Activated naive CD4-positive, alpha-beta T cell treated with anti-CD3 and anti-CD28 coated beads, Interleukin-2, amount 50 U/mL, for 24 hours (primary cell): ENCODE measurements at regions not wholly inside any gene's neighbourhood (a gene's known extent, or its start where the extent isn't known, plus 50 kb on each side); places are given as distances from the start of the nearest gene placed in this dataset.

Experiments used
- H3K27ac Mint-ChIP-seq: one replicate; pipeline ENCODE4 v1.8.0; 2021; ENCODE audit warnings: mild to moderate bottlenecking, mixed read lengths
- H3K27me3 Mint-ChIP-seq: one replicate; pipeline ENCODE4 v1.8.0; 2021; ENCODE audit warnings: mixed read lengths
- H3K36me3 Mint-ChIP-seq: one replicate; pipeline ENCODE4 v1.8.0; 2021; ENCODE audit warnings: mixed read lengths
- H3K4me1 Mint-ChIP-seq: one replicate; pipeline ENCODE4 v1.8.0; 2021; ENCODE audit warnings: mixed read lengths
- H3K4me3 Mint-ChIP-seq: one replicate; pipeline ENCODE4 v1.8.0; 2021; ENCODE audit warnings: mild to moderate bottlenecking, mixed read lengths
- H3K9me3 Mint-ChIP-seq: one replicate; pipeline ENCODE4 v1.8.0; 2021; ENCODE audit warnings: mixed read lengths

DNA sequence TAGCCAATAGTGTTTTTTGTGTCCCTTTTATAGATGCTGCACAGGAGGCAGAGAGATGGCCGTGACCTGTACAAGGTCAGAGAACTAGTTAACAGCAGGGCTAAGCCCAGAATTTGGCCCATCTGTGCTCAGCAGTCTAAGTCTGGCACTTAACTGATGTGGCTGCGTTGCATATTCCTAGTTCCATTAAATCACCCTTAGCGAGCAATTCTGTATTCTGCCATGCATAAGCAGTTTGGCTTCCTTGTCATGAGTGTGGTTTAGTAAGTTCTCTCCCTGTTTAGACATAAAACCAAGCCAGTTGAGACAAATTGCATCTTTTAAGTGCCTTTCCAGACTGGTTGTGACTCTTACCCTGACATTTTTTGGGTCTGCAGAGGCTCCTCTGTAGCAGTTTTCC, 230.6 kb upstream of the TENM4 start:
- H3K27me3 Mint-ChIP-seq = no peaks in the 10 kb centered on the region
- H3K4me3 Mint-ChIP-seq = no peak overlapping the region
- no peaks in the 10 kb centered on the region for H3K36me3 Mint-ChIP-seq
- H3K4me1 Mint-ChIP-seq = no peaks in the 10 kb centered on the region
- no peaks in the 10 kb centered on the region for H3K9me3 Mint-ChIP-seq
- no peak overlapping the region for H3K27ac Mint-ChIP-seq

DNA sequence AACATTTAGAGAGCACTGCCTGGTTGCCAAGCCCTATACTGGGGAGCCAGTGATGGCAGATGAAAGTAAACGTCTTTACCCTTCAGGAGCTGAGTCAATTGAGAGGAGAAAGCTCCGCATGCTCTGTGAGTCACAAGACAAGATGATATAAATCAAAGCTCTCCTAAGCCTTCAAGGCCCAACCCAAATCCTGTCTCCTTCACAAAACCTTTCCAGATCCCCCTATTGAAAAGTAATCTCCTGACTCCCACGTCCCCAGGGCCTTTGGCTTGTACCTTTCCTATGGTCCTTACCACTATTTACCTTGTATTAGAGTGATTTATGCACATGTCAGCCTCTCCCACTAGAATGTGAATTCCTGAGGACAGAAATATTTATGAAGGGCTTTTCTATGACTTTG, 230.1 kb upstream of the TENM4 start:
- Mint-ChIP-seq H3K27ac (no peak overlapping the region), H3K4me3 (no peak overlapping the region), H3K9me3 (no peaks in the 10 kb centered on the region), H3K36me3 (no peaks in the 10 kb centered on the region), H3K27me3 (no peaks in the 10 kb centered on the region), H3K4me1 (no peaks in the 10 kb centered on the region)

DNA sequence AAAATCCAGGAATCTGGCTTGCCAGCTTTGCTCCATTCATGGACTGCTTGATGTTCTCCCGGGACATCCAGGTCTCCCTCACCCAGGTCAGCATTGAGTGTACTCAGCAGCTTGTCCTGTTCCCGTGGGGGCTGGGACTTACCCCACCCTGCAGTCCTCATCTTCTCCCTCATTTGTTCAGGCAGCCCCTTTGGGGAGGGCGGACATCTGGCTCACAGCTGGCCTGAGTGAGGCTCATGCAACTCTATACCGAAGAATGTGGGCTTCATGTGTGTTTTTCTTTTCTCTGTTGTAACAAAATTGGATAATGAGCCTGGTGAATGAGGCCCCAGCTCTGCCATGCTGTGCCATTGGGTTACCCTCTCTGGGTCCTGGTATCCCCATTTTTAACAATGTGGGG, 227.7 kb upstream of the TENM4 start:
- Mint-ChIP-seq H3K9me3 (no peaks in the 10 kb centered on the region), H3K4me3 (no peak overlapping the region), H3K27me3 (no peaks in the 10 kb centered on the region), H3K36me3 (no peaks in the 10 kb centered on the region), H3K27ac (no peak overlapping the region), H3K4me1 (no peaks in the 10 kb centered on the region)

DNA sequence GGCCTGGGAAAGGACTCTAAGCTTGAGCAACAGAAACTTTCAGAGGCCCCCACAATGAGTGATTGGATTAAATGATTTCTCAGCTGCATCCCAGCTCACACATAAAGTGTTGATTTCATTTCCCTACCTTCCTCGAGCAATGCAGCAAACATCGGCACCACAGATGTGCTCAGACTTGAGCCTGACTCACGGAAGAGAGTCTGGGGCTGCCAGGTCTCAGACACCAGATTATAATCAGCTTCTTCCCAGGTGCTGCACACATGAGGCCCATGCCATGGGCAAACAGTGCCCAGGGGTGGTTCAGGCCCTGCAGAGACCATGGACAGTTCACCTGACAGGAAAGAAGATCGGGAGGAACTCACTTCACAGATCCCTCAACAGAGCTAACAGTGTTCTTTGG, 226.6 kb upstream of the TENM4 start:
- Mint-ChIP-seq H3K4me1 (no peaks in the 10 kb centered on the region), H3K27ac (no peak overlapping the region), H3K4me3 (no peak overlapping the region), H3K36me3 (no peaks in the 10 kb centered on the region), H3K27me3 (no peaks in the 10 kb centered on the region), H3K9me3 (no peaks in the 10 kb centered on the region)

DNA sequence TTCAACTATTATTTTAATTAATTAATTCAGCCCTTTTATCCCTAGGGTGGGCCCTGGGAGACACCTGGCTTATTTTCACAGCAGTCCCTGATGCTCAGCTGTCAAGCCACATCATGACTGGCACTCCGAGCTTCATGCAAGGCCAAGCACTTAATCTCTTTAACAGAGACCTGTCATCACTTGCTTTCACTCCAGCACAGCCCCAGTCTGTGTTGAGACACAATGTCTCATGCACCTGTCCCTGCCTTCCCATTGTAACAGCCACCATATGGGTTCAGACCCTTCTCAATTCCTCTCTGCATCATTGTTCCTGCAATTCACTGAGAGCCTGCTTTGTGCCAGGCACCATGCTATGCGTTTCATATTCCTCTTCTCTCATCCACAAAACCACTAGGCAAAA, 222.2 kb upstream of the TENM4 start:
- H3K27me3 Mint-ChIP-seq = no peaks in the 10 kb centered on the region
- no peaks in the 10 kb centered on the region for H3K9me3 Mint-ChIP-seq
- H3K4me3 Mint-ChIP-seq = no peak overlapping the region
- H3K4me1 Mint-ChIP-seq = no peaks in the 10 kb centered on the region
- H3K36me3 Mint-ChIP-seq = no peaks in the 10 kb centered on the region
- no peak overlapping the region for H3K27ac Mint-ChIP-seq

DNA sequence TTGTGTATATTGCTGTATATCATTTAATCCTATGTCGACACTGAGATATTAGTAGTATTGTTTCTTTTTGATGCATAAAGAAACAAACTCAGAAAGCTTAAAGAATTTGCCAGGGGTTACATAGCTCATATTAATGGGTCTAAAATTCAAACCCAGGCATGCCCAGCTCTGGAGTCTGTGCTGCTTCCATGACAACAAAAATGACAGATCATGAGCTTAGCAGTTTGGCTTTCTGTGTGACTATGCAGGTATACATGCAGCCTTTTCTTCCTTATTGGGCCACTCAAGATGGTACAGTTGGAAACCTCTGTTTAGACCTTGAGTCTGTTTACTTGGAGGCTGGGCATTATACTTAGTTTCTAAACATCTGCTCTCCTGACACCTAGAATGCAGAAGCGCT, 220.5 kb upstream of the TENM4 start:
- no peaks in the 10 kb centered on the region for H3K36me3 Mint-ChIP-seq
- no peaks in the 10 kb centered on the region for H3K27me3 Mint-ChIP-seq
- H3K4me3 Mint-ChIP-seq = no peak overlapping the region
- no peaks in the 10 kb centered on the region for H3K9me3 Mint-ChIP-seq
- H3K4me1 Mint-ChIP-seq = no peaks in the 10 kb centered on the region
- no peak overlapping the region for H3K27ac Mint-ChIP-seq

DNA sequence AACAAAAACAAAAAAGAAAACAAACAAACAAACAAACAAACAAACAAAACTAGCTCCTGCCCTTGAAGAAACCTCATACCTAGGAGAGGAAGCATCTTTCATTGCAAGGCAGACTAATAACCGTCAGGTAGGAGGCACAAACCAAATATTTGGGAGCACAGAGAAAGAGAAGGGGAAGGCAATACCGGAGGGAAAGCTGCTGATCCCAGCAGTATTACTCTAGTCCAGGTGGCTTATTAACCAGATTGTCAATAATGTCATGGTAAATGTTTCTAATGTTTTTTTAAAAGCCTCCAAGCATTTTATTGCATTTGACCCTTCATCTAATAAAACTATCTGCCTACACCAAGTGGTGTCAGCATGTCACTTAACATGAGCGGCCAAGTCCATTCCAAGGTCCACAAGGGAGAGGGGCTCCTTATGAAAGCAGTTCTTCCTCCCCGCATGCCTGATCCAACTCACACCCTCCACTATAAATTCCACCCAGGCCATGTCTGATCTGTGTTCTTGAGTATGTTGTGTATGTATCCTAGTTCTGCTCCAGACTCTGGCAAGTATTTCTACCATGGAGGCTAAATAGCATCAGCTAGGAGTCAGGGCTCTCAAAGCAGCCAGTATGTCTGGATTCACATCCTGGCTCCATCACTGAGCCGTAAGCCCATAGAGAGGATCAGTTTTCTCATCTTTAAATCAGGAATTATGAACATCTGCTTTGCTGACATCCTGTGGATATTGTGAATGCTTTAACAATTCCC, 208.1 kb upstream of the TENM4 start:
- Mint-ChIP-seq H3K4me1 (no peaks in the 10 kb centered on the region), H3K36me3 (no peaks in the 10 kb centered on the region), H3K27ac (no peak overlapping the region), H3K9me3 (peaks cover 11% of the 10 kb centered on the region), H3K27me3 (no peaks in the 10 kb centered on the region), H3K4me3 (no peak overlapping the region)

DNA sequence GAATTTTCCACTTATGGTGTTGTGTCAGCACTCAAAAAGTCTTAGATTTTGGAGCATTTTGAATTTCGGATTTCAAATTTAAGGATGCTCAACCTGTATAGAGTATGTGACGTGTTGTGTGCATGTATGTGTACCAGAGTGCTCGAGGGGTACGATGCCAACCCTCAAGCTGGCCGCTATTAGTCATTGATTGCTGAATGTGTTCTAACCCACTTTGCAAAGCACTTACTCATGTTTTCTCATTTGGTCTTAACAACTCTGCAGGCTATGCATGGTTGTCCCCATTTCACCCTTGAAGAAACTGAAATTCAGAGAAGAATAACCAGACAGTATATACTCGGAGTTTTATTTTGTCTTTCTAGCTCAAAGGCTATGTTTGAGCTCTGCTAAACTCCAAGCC, 196.4 kb upstream of the TENM4 start:
- H3K27ac Mint-ChIP-seq = no peak overlapping the region
- peaks cover 5% of the 10 kb centered on the region for H3K9me3 Mint-ChIP-seq
- H3K27me3 Mint-ChIP-seq = no peaks in the 10 kb centered on the region
- H3K36me3 Mint-ChIP-seq = no peaks in the 10 kb centered on the region
- H3K4me1 Mint-ChIP-seq = no peaks in the 10 kb centered on the region
- H3K4me3 Mint-ChIP-seq = no peak overlapping the region

DNA sequence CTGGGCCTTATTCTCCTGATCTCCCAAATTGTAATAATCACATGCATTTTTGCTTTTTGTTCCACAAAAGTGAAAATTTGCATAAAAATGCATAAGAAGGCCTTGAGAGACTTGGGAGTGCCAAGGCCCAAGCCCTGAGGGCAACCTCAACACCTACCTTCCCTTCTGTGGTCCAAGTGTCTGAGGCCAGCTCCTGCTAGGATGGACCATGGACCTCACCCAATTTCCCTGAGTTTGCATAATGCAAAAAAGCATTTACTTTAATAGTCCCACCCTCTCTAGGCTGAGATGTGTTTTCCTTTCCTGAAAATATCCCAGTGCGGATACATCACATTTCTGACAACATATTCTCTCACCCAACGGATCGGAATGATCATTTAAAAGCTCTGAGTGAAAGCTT, 194.1 kb upstream of the TENM4 start:
- no peaks in the 10 kb centered on the region for H3K4me1 Mint-ChIP-seq
- no peak overlapping the region for H3K4me3 Mint-ChIP-seq
- no peak overlapping the region for H3K27ac Mint-ChIP-seq
- H3K9me3 Mint-ChIP-seq = no peaks in the 10 kb centered on the region
- H3K36me3 Mint-ChIP-seq = no peaks in the 10 kb centered on the region
- H3K27me3 Mint-ChIP-seq = no peaks in the 10 kb centered on the region

DNA sequence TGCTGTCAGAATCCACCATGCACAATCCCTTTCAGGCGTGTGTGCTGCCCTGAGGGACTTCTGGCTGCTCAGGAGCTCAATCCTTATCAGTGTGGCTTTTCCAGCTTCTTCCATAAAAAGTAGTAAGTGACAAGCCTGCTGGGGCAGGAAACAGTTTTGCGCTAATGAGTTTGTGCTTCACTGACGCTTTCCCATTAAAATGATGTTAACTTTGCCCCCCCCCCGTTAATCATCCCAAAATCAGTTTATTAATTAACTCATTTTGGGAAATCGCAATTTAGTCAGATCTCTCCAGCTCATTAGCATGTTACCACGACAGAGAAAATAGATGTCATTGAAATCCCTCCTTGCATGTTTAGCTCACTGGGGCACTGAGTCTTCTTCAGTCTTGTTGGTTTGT, 186.5 kb upstream of the TENM4 start:
- H3K4me3 Mint-ChIP-seq = no peak overlapping the region
- H3K27me3 Mint-ChIP-seq = peaks cover 1% of the 10 kb centered on the region
- no peak overlapping the region for H3K27ac Mint-ChIP-seq
- H3K9me3 Mint-ChIP-seq = no peaks in the 10 kb centered on the region
- H3K4me1 Mint-ChIP-seq = no peaks in the 10 kb centered on the region
- H3K36me3 Mint-ChIP-seq = no peaks in the 10 kb centered on the region

DNA sequence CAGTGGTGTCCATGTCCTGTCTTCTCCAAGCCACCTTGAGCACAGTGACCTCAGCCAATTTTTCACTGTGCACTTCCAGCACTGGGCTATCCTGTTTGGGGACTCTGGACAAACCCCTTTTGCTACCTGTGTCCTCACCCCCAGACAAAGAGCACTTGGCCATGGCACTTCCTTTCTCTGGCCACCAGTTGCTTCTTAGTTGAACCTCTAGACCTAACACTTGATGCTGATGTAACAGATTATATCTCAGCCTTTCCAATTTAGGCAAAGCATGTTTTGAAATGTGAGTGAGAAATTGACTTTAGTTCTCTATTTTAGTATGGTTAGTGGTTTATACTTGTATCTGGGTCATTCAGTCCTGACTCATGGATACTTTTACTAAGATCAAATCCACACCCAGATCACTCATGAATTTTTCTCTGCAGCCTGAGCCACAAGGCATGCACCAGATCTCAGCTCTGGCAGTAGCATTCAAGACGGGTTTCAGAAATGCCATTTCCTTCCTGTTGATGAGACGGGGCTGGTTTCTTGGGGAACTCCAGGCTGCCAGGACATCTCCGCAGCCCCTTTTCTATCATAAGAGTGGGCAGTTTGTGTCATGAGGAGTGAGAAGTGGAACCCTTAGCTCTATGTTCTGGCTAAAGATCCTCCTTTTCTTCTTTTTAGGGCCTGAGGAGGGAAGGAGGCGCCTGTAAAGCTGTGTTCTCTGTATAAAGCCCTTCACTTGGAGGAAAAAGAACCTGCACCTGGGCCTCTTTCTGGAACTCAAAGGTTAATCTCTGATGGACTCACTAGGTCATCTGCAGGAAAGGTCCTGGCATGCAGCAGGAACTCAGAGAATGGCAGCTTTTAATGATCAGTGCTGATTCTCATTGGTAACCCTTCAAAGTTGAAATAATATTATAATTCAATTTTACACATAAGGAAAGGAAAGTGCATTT, 185.6 kb upstream of the TENM4 start:
- no peaks in the 10 kb centered on the region for H3K36me3 Mint-ChIP-seq
- H3K27ac Mint-ChIP-seq = no peak overlapping the region
- peaks cover 1% of the 10 kb centered on the region for H3K27me3 Mint-ChIP-seq
- H3K9me3 Mint-ChIP-seq = no peaks in the 10 kb centered on the region
- no peaks in the 10 kb centered on the region for H3K4me1 Mint-ChIP-seq
- H3K4me3 Mint-ChIP-seq = no peak overlapping the region

DNA sequence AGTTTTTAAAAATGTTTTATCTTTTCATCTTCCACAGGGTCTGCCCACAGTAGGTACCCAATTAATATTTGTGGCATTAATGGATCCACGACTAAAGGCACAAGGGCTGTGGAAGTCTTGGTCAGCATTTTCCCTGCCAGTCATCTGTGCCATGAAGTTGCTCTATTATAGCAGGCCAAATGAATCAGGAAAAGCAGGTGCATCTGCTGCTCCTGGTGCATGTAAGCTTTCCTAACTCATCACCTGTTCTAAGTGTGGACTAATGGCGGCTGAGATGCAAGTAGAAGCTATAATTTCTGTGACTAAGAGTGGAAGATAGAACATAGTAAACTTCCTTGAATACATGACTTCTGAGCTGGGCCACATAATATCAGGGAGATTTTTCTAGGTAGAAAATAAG, 182.5 kb upstream of the TENM4 start:
- Mint-ChIP-seq H3K4me1 (no peaks in the 10 kb centered on the region), H3K27ac (no peak overlapping the region), H3K4me3 (no peak overlapping the region), H3K36me3 (no peaks in the 10 kb centered on the region), H3K27me3 (no peaks in the 10 kb centered on the region), H3K9me3 (no peaks in the 10 kb centered on the region)

DNA sequence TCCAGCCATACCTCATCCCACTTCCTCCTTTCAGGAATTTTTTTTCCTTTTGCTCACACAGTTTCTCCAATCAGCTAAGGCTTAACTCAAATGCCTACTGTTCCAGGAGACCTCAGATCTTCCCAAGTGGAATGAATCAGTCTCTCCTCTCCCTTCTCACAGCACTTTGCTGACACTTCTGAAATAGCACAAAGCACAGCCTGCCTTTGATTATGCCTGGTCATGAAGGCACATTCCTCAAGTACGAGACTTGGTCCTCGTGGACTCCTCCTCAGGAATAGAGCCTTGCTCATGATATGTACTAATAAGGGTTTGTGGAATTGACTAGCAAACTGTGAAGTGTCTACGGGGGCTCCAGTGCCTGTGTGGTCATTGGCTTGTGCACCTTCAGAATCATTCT, 176.7 kb upstream of the TENM4 start:
- Mint-ChIP-seq H3K9me3 (no peaks in the 10 kb centered on the region), H3K27ac (no peak overlapping the region), H3K36me3 (no peaks in the 10 kb centered on the region), H3K27me3 (no peaks in the 10 kb centered on the region), H3K4me1 (no peaks in the 10 kb centered on the region), H3K4me3 (no peak overlapping the region)

DNA sequence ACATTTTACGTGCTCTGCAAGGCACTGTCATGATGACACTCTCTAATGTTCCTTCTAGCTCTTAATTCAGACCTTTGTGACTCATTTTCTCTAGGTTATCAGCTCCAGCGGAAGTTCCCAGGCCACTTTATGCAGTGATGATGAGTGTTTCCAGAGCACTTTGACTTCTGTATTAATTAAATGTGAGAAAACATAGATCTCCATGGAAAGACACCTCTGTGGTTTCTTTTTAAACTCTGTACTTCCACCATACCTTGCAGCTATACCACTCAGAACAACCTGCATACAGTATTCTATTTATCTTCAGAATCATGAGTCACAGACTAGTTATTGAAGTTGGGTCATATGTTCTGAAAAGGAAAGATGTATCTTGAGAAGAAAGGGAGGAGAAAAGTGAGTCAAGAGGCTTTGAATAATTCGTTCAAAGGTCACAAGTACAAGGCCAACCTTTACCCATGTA, 175.6 kb upstream of the TENM4 start:
- Mint-ChIP-seq H3K4me1 (no peaks in the 10 kb centered on the region), H3K27me3 (no peaks in the 10 kb centered on the region), H3K9me3 (no peaks in the 10 kb centered on the region), H3K4me3 (no peak overlapping the region), H3K36me3 (no peaks in the 10 kb centered on the region), H3K27ac (no peak overlapping the region)

DNA sequence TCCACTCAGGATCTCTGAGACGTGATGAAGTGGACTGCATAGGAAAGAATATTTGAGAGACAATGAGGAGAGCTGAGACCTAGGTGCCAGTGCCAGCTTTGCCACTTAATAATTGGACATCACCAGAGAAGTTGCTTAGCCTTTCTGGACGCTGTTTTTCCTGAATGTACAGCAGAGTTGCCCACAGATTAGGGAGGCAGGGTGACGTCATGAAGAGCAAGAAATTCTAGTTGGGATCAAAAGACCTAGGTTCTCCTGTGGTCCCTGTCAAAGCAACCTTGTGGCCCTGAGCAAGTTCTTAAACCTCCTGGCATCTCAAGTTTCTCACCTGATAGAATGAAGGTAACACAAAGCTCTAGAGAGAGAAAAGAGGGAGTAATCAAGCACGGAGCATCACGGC, 174.6 kb upstream of the TENM4 start:
- Mint-ChIP-seq H3K27me3 (no peaks in the 10 kb centered on the region), H3K4me1 (no peaks in the 10 kb centered on the region), H3K9me3 (no peaks in the 10 kb centered on the region), H3K4me3 (no peak overlapping the region), H3K27ac (no peak overlapping the region), H3K36me3 (no peaks in the 10 kb centered on the region)

DNA sequence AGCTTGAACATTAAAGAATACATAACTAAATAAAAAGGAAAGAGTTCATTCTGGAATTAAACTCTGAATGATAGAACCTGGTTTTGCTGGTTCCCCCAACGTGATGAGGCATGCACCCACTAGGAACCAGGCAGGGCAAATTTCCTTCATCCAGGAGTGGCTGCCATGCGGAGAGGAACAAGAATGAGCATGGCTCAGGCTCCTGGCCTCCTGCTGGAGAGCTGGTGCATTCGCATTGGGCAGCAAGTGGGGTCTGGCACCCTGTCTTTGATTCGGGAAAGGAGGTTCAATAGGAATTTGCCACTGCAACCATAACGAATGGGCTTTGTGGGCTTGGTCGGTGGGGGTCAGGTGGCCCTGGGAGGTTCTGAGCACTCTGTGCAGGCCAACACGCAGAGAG, 169.8 kb upstream of the TENM4 start:
- Mint-ChIP-seq H3K27me3 (no peaks in the 10 kb centered on the region), H3K36me3 (no peaks in the 10 kb centered on the region), H3K9me3 (no peaks in the 10 kb centered on the region), H3K4me3 (no peak overlapping the region), H3K27ac (no peak overlapping the region), H3K4me1 (no peaks in the 10 kb centered on the region)
